Ishikawa (cell line): ENCODE measurements at regions not wholly inside any gene's neighbourhood (a gene's known extent, or its start where the extent isn't known, plus 50 kb on each side); places are given as distances from the start of the nearest gene placed in this dataset.

Experiments
- CEBPB ChIP-seq: IDR thresholded peaks from 2 replicates; pipeline ENCODE4 v1.6.1; 2012
- CREB1 ChIP-seq: IDR thresholded peaks from 2 replicates; pipeline ENCODE4 v1.6.1; 2012; ENCODE audit warnings: low read depth
- EP300 ChIP-seq: IDR thresholded peaks from 2 replicates; pipeline ENCODE4 v1.6.1; 2012; ENCODE audit warnings: borderline replicate concordance
- MAX ChIP-seq: IDR thresholded peaks from 2 replicates; pipeline ENCODE4 v1.6.1; 2012
- TAF1 ChIP-seq: IDR thresholded peaks from 2 replicates; pipeline ENCODE4 v1.6.1; 2012; ENCODE audit warnings: low read depth, mild to moderate bottlenecking
- TCF12 ChIP-seq: IDR thresholded peaks from 2 replicates; pipeline ENCODE4 v1.6.1; 2012; ENCODE audit warnings: low read depth
- USF1 ChIP-seq: IDR thresholded peaks from 2 replicates; pipeline ENCODE4 v1.6.1; 2012
- ZBTB7A ChIP-seq: IDR thresholded peaks from 2 replicates; pipeline ENCODE4 v1.6.1; 2012; ENCODE audit warnings: low read depth
- TF ChIP-seq, protein P1 (sequence below): IDR thresholded peaks from 2 replicates; pipeline ENCODE4 v1.6.1; 2012; ENCODE audit warnings: low read depth, mild to moderate bottlenecking

DNA sequence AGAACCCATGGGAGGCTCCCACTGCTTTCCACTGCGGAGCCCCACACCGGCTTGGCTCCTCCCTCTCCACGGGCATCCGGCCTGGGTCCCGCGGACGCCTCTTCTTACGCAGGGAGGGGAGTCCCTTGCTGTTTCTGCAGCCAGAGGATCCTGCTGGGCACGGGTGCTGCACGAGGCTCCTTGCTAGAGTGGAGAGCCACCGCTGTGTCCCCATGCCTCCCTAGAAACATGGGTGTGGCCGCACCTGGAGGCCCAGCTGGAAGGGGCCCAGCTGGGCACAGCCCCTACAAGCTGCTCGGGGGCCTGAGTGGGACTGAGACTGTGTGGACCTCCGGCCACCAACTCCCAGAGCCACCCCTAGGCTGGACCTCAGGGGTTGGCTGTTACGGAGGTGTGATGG lies 67.7 kb upstream of the GPC1 start:
- TF ChIP-seq TAF1 (no peak), CREB1 (no peak), ZBTB7A (no peak), EP300 (no peak), USF1 (no peak), TCF12 (no peak), CEBPB (no peak), MAX (no peak)
- TF ChIP-seq, protein P1, sequence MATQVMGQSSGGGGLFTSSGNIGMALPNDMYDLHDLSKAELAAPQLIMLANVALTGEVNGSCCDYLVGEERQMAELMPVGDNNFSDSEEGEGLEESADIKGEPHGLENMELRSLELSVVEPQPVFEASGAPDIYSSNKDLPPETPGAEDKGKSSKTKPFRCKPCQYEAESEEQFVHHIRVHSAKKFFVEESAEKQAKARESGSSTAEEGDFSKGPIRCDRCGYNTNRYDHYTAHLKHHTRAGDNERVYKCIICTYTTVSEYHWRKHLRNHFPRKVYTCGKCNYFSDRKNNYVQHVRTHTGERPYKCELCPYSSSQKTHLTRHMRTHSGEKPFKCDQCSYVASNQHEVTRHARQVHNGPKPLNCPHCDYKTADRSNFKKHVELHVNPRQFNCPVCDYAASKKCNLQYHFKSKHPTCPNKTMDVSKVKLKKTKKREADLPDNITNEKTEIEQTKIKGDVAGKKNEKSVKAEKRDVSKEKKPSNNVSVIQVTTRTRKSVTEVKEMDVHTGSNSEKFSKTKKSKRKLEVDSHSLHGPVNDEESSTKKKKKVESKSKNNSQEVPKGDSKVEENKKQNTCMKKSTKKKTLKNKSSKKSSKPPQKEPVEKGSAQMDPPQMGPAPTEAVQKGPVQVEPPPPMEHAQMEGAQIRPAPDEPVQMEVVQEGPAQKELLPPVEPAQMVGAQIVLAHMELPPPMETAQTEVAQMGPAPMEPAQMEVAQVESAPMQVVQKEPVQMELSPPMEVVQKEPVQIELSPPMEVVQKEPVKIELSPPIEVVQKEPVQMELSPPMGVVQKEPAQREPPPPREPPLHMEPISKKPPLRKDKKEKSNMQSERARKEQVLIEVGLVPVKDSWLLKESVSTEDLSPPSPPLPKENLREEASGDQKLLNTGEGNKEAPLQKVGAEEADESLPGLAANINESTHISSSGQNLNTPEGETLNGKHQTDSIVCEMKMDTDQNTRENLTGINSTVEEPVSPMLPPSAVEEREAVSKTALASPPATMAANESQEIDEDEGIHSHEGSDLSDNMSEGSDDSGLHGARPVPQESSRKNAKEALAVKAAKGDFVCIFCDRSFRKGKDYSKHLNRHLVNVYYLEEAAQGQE, result no peak
